HG03442 (cell line): ENCODE measurements at regions not wholly inside any gene's neighbourhood (a gene's known extent, or its start where the extent isn't known, plus 50 kb on each side); places are given as distances from the start of the nearest gene placed in this dataset.

Experiments used
- ATAC-seq: cut with Tn5 transposase; IDR thresholded peaks from one replicate; pipeline ENCODE4 v1.9.1; 2021; ENCODE audit warnings: mild to moderate bottlenecking, moderate library complexity; ENCODE audit not compliant: unreplicated experiment

- peak; percentile 85 for ATAC-seq
These were observed 1494.7 kb upstream of the TMEM132C start for GRCh38 chr12:126772171-126772864.

GRCh38 chr12:126773012-126773411 lies 1494.0 kb upstream of the TMEM132C start:
- ATAC-seq = no peak

GRCh38 chr12:126773491-126773890 lies 1493.5 kb upstream of the TMEM132C start:
- no peak for ATAC-seq

- no peak for ATAC-seq
These were observed 1490.8 kb upstream of the TMEM132C start for GRCh38 chr12:126776026-126776655.

GRCh38 chr12:126780343-126780742 lies 1486.6 kb upstream of the TMEM132C start:
- no peak for ATAC-seq

- ATAC-seq = no peak
These were observed 1485.4 kb upstream of the TMEM132C start for GRCh38 chr12:126781593-126781992.

- no peak for ATAC-seq
These were observed 1484.9 kb upstream of the TMEM132C start for GRCh38 chr12:126782083-126782482.

- ATAC-seq = no peak
These were observed 1482.5 kb upstream of the TMEM132C start for GRCh38 chr12:126784328-126784921.

- ATAC-seq = no peak
These were observed 1477.0 kb upstream of the TMEM132C start for GRCh38 chr12:126789963-126790362.

GRCh38 chr12:126791122-126791521 lies 1475.8 kb upstream of the TMEM132C start:
- no peak for ATAC-seq

- no peak for ATAC-seq
These were observed 1474.6 kb upstream of the TMEM132C start for GRCh38 chr12:126792411-126792810.

- ATAC-seq = no peak
These were observed 1469.4 kb upstream of the TMEM132C start for GRCh38 chr12:126797525-126797924.

- ATAC-seq = no peak
These were observed 1468.5 kb upstream of the TMEM132C start for GRCh38 chr12:126798449-126798848.

- no peak for ATAC-seq
These were observed 1459.6 kb upstream of the TMEM132C start for GRCh38 chr12:126807312-126807865.

- ATAC-seq = no peak
These were observed 1455.6 kb upstream of the TMEM132C start for GRCh38 chr12:126811391-126811790.

GRCh38 chr12:126819554-126819953 lies 1447.4 kb upstream of the TMEM132C start:
- no peak for ATAC-seq

GRCh38 chr12:126830778-126831680 lies 1435.9 kb upstream of the TMEM132C start:
- ATAC-seq = no peak

GRCh38 chr12:126837697-126838096 lies 1429.3 kb upstream of the TMEM132C start:
- no peak for ATAC-seq

- ATAC-seq = no peak
These were observed 1422.9 kb upstream of the TMEM132C start for GRCh38 chr12:126843915-126844669.

- ATAC-seq = no peak
These were observed 1419.9 kb upstream of the TMEM132C start for GRCh38 chr12:126847005-126847629.
